NB4 (cell line): ENCODE measurements at regions not wholly inside any gene's neighbourhood (a gene's known extent, or its start where the extent isn't known, plus 50 kb on each side); places are given as distances from the start of the nearest gene placed in this dataset.
"Not testable (repeated sequence)": the region's sequence is repeated elsewhere in the genome, so short reads cannot be mapped to it uniquely, and the experiment has no call there.

Experiments
- MYC ChIP-seq: IDR thresholded peaks from 2 replicates; pipeline ENCODE4 v1.6.1; 2011; ENCODE audit warnings: low read depth, low read length
- POLR2A ChIP-seq: IDR thresholded peaks from 2 replicates; pipeline ENCODE4 v1.6.1; 2011; ENCODE audit warnings: mild to moderate bottlenecking; ENCODE audit not compliant: insufficient read length; ENCODE audit errors: extremely low read depth
- TF ChIP-seq, protein P1 (sequence below): IDR thresholded peaks from 2 replicates; pipeline ENCODE4 v1.6.1; 2011; ENCODE audit warnings: low read depth, low read length
- TF ChIP-seq, protein P2 (sequence below): IDR thresholded peaks from one replicate; pipeline ENCODE4 v1.5.1; 2012; ENCODE audit warnings: low read depth, low read length

DNA sequence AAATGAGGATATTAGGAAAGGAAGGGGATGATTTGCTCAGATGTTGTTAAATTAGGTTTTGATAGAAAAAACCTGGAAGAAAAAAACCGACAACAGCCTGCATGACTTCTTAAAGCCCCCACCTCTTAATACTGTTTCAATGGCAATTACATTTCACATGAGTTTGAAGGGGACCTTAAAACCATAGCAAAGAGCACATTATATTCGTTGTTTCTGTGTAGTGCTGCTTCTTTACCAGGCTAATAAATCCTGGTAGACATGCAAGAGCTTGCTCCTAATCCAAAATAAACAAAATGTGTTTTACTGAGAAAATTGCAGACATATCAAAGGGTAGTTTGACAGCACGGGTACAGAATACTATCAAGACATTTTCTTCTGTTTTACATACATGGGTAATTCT lies 154.7 kb upstream of the NIPA1 start:
- TF ChIP-seq, protein P1, sequence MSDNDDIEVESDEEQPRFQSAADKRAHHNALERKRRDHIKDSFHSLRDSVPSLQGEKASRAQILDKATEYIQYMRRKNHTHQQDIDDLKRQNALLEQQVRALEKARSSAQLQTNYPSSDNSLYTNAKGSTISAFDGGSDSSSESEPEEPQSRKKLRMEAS = not testable (repeated sequence)
- TF ChIP-seq POLR2A, MYC: not testable (repeated sequence)
- TF ChIP-seq, protein P2, sequence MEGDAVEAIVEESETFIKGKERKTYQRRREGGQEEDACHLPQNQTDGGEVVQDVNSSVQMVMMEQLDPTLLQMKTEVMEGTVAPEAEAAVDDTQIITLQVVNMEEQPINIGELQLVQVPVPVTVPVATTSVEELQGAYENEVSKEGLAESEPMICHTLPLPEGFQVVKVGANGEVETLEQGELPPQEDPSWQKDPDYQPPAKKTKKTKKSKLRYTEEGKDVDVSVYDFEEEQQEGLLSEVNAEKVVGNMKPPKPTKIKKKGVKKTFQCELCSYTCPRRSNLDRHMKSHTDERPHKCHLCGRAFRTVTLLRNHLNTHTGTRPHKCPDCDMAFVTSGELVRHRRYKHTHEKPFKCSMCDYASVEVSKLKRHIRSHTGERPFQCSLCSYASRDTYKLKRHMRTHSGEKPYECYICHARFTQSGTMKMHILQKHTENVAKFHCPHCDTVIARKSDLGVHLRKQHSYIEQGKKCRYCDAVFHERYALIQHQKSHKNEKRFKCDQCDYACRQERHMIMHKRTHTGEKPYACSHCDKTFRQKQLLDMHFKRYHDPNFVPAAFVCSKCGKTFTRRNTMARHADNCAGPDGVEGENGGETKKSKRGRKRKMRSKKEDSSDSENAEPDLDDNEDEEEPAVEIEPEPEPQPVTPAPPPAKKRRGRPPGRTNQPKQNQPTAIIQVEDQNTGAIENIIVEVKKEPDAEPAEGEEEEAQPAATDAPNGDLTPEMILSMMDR = not testable (repeated sequence)
